GM23338 (cell line): ENCODE measurements at regions not wholly inside any gene's neighbourhood (a gene's known extent, or its start where the extent isn't known, plus 50 kb on each side); places are given as distances from the start of the nearest gene placed in this dataset.

Experiments
- CTCF ChIP-seq, 2 experiments: fragments of 200-600 bp in 1 of 2; sonication (generic) in 1 of 2; conservative IDR thresholded peaks; 2 replicates each; pipeline versions ENCODE4 v1.5.1 to v1.6.1; 2016 to 2017; ENCODE audit warnings: antibody characterized with exemption in 2 of 2, low read depth in 2 of 2, mild to moderate bottlenecking in 2 of 2, moderate library complexity in 1 of 2
- ETS1 ChIP-seq: IDR thresholded peaks from 2 replicates; pipeline ENCODE4 v1.6.1; 2016; ENCODE audit warnings: antibody characterized with exemption

DNA sequence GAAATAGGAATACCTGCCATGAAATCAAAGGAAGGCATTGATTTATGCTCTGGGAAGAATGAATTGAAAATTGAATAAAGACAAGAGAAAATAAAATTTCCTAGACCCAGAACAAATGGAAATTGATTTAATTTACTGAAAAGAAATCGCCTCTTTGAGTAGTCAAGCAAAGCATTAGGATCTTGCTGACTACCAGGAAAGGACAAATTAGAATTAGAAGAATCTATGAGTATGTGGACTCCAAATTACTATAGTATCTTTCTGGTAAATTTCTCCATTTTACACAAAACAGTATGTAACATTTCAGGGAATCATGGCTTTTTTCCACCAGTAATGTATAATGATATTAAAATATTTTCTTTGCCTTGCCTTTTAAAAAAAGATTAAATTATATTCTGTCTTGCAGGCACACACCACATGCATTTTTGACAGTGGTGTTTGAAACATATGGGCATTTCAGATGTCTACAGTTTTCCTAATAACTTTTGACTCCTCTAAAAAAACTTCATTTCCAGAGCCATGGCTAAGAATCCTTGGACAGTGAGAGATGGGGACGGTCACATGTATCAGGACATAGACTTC is 768.7 kb upstream of the NRSN1 start:
- no peak for TF ChIP-seq ETS1
- no peak for TF ChIP-seq CTCF (conservative IDR thresholded peaks at IDR 0.05; ENCODE audit: low read depth in 2 of 2)
